ENCODE measurements at regions not wholly inside any gene's neighbourhood (a gene's known extent, or its start where the extent isn't known, plus 50 kb on each side); places are given as distances from the start of the nearest gene placed in this dataset.

- DNase-seq, result no peak
Observed at GRCh38 chr5:145237843-145238242, 597.3 kb downstream of the PRELID2 start.

GRCh38 chr5:145236983-145237382 lies 598.2 kb downstream of the PRELID2 start:
- DNase-seq, result no peak

- no peak for DNase-seq
Observed at GRCh38 chr5:145236127-145236526, 599.0 kb downstream of the PRELID2 start.

- no peak for DNase-seq
Observed at GRCh38 chr5:145233461-145233860, 601.7 kb downstream of the PRELID2 start.

GRCh38 chr5:145230781-145231180 lies 604.4 kb downstream of the PRELID2 start:
- DNase-seq, result no peak

GRCh38 chr5:145228564-145228963 lies 606.6 kb downstream of the PRELID2 start:
- no peak for DNase-seq

- DNase-seq, result no peak
Observed at GRCh38 chr5:145227881-145228280, 607.3 kb downstream of the PRELID2 start.

- no peak for DNase-seq
Observed at GRCh38 chr5:145226726-145227125, 608.4 kb downstream of the PRELID2 start.

GRCh38 chr5:145225529-145225928 lies 609.6 kb downstream of the PRELID2 start:
- no peak for DNase-seq

GRCh38 chr5:145223582-145223981 lies 611.6 kb downstream of the PRELID2 start:
- no peak for DNase-seq

GRCh38 chr5:145222622-145223021 lies 612.5 kb downstream of the PRELID2 start:
- DNase-seq, result no peak

- DNase-seq, result no peak
Observed at GRCh38 chr5:145221416-145221815, 613.7 kb downstream of the PRELID2 start.

- no peak for DNase-seq
Observed at GRCh38 chr5:145220481-145220880, 614.7 kb downstream of the PRELID2 start.

GRCh38 chr5:145218982-145219381 lies 616.2 kb downstream of the PRELID2 start:
- no peak for DNase-seq

- no peak for DNase-seq
Observed at GRCh38 chr5:145218019-145218418, 617.1 kb downstream of the PRELID2 start.

- no peak for DNase-seq
Observed at GRCh38 chr5:145210020-145210419, 625.1 kb downstream of the PRELID2 start.

- no peak for DNase-seq
Observed at GRCh38 chr5:145205546-145205945, 629.6 kb downstream of the PRELID2 start.

GRCh38 chr5:145204743-145205142 lies 630.4 kb downstream of the PRELID2 start:
- no peak for DNase-seq

GRCh38 chr5:145203193-145203592 lies 631.9 kb downstream of the PRELID2 start:
- no peak for DNase-seq

GRCh38 chr5:145198525-145199260 lies 636.4 kb downstream of the PRELID2 start:
- DNase-seq, result no peak

- no peak for DNase-seq
Observed at GRCh38 chr5:145189746-145190145, 645.4 kb downstream of the PRELID2 start.

- DNase-seq, result no peak
Observed at GRCh38 chr5:145180371-145180770, 654.8 kb downstream of the PRELID2 start.

GRCh38 chr5:145178641-145179523 lies 656.3 kb downstream of the PRELID2 start:
- no peak for DNase-seq

GRCh38 chr5:145176041-145176440 lies 659.1 kb downstream of the PRELID2 start:
- DNase-seq, result no peak
